ENCODE measurements at regions not wholly inside any gene's neighbourhood (a gene's known extent, or its start where the extent isn't known, plus 50 kb on each side); places are given as distances from the start of the nearest gene placed in this dataset.

DNA sequence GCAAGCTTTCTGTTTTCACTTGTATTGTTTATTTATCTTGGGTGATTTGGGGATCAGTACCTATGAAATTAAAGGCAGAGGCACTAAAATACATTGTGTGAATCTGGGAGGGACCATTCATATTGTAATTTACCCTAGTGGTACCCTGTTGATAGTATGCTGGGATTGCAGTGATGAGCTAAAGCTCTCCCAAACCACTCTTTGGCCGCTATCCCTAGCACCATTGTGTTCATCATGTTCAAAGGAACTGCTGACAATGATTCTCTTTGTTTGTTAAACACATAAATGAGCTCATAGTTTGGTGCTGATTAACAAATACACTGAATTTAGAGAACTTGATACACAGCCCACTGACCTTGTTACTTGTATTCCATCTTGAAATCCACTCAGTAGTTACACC is 1469.8 kb downstream of the CDH11 start:
- DNase-seq = peak; percentile 52

DNA sequence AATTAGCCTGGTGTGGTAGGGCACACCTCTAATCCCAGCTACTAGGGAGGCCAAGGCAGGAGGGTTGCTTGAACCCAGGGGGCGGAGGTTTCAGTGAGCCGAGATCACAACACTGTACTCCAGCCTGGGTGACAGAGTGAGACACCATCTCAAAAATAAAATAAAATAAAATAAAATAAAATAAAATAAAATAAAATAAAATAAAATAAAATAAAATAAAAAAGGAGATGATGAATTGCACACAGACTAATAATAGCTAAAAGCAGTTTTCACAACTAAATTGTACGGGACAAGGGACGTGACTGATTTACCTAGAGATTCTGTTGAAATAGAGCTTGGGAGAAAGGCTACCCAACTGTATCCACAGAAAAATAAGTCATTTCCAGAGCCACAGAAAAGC is 1471.3 kb downstream of the CDH11 start:
- no peak for DNase-seq

DNA sequence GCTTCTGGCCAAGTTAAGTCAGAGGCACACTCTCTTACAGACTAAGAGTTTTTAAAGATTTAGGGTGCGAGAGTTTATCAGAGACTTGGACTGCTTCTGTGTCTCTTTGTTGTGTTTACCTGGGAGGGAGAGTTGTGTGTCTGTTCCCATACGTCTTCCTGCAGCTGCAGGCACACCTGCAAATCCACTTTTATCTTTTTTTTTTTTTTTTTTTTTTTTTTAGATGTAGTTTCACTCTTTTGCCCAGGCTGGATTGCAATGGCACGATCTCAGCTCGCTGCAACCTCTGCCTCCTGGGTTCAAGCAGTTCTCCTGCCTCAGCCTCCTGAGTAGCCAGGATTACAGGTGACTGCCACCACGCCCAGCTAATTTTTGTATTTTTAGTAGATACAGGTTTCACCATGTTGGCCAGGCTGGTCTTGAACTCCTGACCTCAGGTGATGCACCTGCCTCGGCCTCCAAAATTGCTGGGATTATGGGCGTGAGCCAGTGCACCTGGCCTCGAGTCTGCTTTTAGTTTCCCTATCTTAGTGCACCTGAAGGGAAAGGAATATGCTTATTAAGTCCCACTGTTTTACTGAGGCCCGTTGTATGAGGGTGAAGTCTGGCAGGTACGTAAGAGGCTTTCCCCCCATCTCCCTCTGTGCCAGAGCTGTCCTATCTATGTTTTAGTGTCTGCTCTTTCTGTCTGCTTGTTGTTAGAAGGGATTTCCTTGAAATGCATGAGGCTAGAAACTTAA is 1488.0 kb downstream of the CDH11 start:
- DNase-seq = peak; percentile 2

- DNase-seq = no peak
Observed at GRCh38 chr16:63629272-63629671, 1492.6 kb downstream of the CDH11 start.

GRCh38 chr16:63628812-63629211 is 1493.1 kb downstream of the CDH11 start:
- DNase-seq = no peak

- no peak for DNase-seq
Observed at GRCh38 chr16:63625126-63625525, 1496.7 kb downstream of the CDH11 start.

DNA sequence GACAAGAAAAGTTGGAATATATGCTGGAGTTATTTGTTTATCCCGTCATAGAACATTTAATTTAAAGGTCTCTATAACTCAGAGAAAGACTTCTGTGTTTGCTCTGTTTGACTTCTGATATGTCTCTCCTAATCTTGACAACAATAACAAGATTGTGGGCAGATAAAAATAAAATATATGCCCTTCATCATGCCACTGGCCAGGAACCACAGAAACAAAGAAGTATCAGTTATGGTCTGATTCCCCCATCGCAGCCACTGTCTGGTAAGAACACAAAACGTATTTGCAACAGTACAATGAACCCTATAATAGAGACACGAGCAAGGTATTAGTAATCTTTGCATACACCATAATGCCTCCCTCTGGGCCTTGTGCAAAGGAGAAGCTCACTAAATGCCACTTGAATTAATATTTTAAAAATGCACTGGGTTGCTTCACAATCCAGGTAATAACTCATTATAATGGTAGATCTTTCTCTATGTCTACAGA is 1498.3 kb downstream of the CDH11 start:
- no peak for DNase-seq

DNA sequence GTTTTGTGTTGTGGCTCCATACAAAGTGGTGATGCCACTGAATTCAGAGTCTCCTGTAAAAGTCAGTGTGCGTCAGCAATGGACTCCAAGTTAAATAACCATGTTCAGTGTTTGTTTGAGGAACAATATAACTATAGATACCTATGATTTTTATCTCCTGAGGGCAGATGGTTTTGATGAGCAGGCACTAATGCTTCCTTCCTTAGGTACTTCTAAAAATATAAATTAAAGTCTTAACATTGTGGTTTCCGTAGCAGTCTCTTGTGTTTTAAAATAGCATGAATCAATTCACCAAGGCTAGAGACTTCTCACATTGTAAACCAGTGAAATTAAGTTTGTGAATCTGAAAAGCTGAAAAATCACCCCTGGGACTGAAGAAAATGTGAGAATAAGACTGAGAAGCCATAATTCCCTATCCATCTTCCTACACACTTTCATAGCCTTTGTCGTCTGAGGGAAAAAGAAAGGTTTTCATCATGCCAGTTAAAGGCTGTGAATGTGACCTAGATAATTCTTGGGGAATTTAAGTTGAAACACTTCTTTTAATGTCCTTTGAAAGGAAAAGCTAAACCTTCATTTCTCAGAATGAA is 1502.9 kb downstream of the CDH11 start:
- DNase-seq = no peak

DNA sequence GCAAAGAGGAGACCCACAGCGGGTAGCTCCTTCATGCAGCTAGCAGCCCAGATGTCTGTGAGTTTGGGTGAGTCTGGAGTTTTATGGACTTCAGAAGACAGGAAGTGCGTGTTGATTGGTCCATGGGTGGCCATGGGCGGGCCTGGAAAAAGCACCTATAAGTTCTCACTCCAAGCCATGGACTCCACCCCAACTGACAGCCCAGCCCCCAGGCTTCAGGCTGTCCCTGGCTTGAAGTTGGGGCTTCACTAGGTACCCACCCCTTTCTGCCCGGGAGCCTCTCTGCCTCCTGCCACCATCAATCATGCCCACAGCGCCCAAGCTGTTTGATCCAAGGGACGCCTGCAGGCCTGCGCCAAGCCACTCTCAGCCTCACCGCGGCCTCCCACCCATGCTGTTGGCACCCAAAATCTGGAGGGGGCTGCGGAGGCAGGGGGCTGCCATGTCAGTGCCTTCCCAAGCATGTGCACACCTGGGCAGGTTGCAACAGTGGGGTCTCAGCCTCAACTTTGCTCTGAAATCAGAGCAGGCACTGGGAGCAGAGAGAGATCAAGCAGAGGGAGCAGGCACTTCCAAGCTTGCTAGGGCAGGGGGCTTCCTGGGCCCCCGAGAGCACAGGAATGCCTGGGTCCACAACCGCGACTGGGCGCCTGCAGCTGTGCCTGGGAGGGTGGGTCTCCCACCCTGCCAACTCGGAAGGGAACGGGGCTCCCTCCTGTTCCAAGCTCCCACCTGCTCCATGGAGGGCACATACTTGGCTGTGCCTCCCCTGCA is 1503.7 kb downstream of the CDH11 start:
- DNase-seq = peak; percentile 74

DNA sequence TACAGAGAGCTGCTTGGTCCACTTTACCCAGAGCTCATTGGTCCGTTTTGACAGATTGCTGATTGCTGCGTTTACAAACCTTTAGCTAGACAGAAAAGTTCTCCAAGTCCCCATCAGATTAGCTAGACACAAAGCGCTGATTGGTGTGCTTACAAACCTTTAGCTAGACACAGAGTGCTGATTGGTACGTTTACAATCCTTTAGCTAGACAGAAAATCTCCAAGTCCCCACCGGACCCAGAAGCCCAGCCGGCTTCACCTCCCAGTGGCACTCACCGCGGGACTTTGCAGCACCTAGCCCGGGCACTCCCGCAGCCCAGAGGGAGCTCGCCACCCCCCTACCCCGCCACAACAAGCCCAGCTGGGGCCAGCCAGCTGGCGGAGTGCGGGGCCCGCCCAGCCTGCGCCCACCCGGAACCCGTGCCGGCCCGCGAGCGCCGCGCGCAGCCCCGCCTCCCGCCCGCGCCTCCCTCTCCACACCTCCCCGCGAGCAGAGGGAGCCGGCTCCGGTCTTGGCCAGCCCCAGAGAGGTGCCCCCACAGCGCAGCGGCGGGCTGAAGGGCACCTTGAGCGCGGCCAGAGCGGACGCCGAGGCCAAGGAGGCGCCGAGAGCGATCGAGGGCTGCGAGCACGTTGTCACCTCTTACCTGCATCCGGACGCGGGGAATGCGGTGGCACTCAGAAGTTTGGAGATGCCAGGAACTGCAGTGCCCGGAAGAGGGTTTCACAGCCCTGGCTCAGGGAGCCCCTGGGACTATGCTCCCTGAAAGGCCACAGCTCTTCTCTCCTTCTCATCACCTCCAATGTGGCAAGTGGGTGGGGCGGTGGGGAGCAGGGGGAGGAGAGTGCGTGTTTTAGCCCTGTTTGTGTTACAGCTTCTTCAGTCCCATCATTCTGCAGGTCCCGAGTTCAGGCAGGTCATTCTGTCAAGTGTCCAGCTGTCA is 1504.5 kb downstream of the CDH11 start:
- DNase-seq = peak; percentile 63

DNA sequence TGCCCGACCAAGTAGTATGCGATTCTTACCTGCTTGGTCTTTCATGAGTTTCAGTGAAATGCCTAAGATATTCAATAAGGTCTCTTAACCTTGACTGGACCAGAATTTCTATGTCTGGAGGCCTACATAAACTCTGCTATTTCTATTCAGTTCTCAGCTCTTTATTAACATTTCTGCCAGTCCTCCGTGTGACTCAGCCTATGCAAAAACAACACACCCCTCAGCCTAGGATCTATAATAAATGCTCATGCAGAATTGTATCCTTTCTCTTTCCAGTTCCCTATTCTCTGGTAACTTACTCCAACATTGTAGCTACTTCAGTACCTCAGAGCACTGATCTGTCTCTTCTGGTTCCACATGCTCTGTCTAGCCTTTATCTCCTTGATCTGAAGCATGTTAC is 1507.4 kb downstream of the CDH11 start:
- DNase-seq = peak; percentile 18

GRCh38 chr16:63613701-63614100 is 1508.2 kb downstream of the CDH11 start:
- peak; percentile 59 for DNase-seq

DNA sequence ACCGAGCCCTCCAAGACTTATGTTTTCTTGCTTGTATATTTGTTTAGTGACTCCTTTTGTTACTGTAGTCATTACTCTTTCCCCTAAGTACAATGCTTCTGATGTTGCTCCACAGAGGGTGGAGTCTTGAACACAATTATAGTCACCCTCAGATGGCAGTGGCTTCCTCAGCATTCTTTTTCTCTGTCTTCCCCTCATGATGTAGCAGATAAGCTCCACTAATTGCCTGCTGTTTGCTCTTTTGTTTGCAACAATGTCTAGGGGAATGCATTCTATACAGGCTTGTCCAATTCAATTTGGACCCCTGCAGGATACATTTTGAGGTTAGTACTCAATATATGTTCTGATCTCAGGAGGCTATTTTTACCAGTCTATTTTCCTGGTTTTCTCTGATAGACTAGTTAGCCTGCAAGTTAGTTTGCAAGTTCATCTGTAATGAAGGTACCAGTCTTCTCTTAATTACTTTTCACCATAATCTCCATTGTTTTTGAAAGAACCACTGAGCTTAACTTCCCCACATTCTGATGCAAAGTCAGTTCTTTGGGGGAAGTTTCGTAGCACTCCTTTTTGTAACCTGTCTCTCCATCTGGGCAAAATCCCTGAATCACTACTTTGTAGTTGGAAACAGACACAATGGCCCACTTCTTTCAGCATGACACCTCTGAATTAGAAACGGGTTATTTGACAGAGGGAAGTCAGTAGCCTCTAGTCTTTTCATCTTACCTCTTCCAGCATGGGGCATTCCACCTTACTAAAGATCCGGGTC is 1509.2 kb downstream of the CDH11 start:
- DNase-seq = no peak

DNA sequence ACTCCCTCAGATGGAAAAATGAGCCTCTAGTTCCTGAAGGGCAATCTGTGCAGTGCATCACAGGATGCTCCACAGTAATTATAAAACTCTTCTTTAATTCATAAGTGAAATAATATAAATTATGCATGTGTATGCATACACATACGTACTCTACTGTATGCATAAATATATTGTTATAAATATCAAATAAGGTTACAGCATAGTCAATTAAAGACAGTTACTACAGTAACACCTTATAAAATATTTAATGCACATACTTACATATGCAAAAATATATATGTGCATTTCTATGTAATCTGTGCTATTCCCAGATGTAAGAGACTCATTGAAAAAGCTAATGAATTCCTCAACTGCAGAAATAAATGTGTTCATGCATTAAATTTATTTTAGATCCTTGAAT is 1515.1 kb downstream of the CDH11 start:
- DNase-seq = no peak

DNA sequence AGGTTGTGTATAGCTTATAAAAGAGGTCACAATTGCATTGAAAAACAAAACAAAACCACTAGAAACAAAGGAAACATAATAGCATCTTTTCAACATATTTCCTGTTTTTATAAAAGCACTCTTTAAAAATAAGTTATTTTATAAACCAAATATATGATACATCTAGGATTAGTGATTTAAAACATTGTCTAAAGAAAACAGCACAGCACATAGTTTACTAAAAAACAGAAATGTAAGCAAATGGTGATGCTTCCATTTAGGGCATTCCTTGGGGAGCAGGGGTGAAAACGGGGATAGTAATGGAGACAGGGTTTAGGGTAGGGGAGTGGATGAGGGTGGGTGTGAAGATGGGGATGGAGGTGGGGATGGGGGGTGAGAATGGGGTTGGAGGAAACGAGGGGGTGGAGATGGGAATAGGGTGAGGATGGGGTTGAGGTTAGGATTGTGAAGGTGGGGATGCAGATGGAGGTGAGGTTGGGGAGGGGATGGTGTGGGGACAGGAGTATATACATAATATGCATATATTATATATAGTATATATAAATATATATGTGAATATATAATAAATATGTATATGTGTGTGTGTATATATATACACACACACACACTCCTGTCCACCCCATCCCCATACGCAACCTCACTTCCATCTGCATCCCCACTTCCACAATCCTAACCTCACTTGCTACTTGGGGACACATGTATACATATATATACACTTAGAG is 1519.5 kb downstream of the CDH11 start:
- DNase-seq = no peak

DNA sequence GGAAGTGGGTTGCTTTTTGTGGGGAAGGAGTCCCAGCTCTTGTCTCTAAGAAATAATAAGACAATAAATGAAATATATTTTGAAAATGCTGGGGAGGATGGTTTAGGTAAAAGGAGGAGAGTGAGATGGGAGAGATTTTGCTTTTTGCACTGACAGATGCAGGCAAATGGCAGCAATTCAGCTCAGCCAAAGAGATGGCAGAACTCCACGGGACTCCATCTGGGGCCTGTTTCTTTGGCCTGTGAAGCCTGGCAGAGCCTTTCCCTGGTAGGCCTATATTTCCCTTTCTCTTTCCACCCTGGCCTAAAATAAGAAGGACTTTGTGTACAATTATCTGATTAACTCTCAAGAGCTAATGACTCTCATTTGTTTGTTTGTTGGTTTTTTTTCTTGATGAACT is 1525.1 kb downstream of the CDH11 start:
- no peak for DNase-seq

- DNase-seq = no peak
Observed at GRCh38 chr16:63592852-63593251, 1529.0 kb downstream of the CDH11 start.

DNA sequence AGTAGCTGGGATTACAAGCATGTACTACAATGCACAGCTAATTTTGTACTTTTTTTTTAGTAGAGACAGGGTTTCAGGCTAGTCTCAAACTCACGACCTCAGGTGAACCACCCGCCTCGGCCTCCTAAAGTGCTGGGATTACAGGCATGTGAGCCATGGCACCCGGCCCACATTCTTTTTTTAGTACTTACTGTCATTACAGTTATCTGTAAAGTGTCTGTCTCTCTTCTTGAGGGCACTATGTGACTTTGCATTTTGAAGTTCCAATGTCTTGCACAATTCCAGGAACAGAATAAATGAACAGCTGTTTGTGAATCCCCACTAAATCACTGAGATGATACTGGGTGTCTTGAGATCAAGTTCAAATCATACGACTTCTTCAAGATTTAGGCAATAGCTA is 1540.3 kb downstream of the CDH11 start:
- DNase-seq = no peak

DNA sequence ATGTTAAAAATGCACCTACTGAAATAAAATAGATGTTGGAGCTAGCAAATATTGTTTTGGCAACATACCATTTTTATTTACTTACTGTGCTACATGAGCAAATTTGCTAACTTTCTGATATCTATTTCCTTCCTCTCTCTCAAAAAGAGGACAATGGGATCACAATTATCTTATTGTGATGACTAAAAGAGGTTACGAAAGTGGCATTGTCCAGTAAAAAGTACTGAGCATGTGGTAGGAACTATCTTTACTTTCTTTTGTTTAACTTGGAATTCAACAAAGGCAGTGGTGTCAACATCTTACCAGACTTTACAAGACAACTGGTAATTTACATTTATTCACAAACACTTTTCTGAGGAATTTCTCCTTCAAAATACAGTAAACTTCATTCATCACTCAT is 1542.6 kb upstream of the CDH8 start:
- no peak for DNase-seq

GRCh38 chr16:63577891-63578290 is 1541.7 kb upstream of the CDH8 start:
- no peak for DNase-seq

DNA sequence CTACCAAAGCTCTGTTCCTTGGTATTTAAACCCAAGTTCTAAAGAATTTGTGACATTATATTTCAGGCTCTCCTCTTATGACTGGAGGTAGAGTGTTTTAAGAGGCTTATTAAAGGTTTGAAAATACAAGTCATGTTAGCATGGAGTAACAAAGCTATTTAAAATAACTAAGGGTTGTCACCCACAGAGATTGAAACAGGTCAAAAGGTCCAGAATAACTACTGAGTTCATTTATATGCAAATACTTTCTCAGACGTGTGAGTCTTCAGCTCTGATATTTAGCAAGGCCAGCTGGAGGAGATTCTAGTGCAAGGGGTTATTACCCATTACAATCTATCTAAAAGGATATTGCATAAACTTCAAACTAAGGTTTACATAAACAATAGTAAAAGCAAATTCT is 1538.8 kb upstream of the CDH8 start:
- no peak for DNase-seq

All from DMS53 (cell line).